CD14-positive monocyte (primary cell): ENCODE measurements at regions not wholly inside any gene's neighbourhood (a gene's known extent, or its start where the extent isn't known, plus 50 kb on each side); places are given as distances from the start of the nearest gene placed in this dataset.

Experiments
- DNase-seq, 3 donors: peaks; one replicate each; pipeline ENCODE4 v3.0.0-alpha.2; 2011 to 2022
- H2AFZ ChIP-seq: 2 replicates; pipeline ENCODE4 v1.6.0; 2012; ENCODE audit warnings: mild to moderate bottlenecking, low read depth, low read length, inconsistent platforms; ENCODE audit not compliant: insufficient read depth, poor library complexity, severe bottlenecking
- H3K27ac ChIP-seq, 2 donors: 1 replicate in 1 of 2; 2 replicates in 1 of 2; pipeline ENCODE4 v1.5.1; 2012 to 2013; ENCODE audit warnings: low read length in 2 of 2, control low read depth in 1 of 2, inconsistent platforms in 1 of 2, low read depth in 1 of 2, mild to moderate bottlenecking in 1 of 2
- H3K27me3 ChIP-seq, 2 donors: one replicate each; pipeline versions ENCODE4 v1.6.0 to v1.6.1; 2011 to 2013; ENCODE audit warnings: low read length in 2 of 2; ENCODE audit not compliant: control insufficient read depth in 2 of 2, insufficient read depth in 2 of 2
- H3K36me3 ChIP-seq, 2 donors: replicated peaks in 1 of 2; 1 replicate in 1 of 2; 2 replicates in 1 of 2; pipeline versions ENCODE4 v1.5.1 to v1.6.1; 2012 to 2013; ENCODE audit warnings: low read length in 2 of 2, control low read depth in 1 of 2, inconsistent platforms in 1 of 2, mild to moderate bottlenecking in 1 of 2; ENCODE audit not compliant: insufficient read depth in 2 of 2, control insufficient read depth in 1 of 2
- H3K4me1 ChIP-seq, 2 donors: 1 replicate in 1 of 2; 2 replicates in 1 of 2; pipeline versions ENCODE4 v1.5.1 to v1.6.1; 2012 to 2013; ENCODE audit warnings: low read length in 2 of 2, control low read depth in 1 of 2, inconsistent platforms in 1 of 2, mild to moderate bottlenecking in 1 of 2, moderate library complexity in 1 of 2; ENCODE audit not compliant: insufficient read depth in 2 of 2, control insufficient read depth in 1 of 2
- H3K4me2 ChIP-seq: replicated peaks from 2 replicates; pipeline ENCODE3; 2012; ENCODE audit warnings: low read length, moderate library complexity, mild to moderate bottlenecking; ENCODE audit not compliant: poor library complexity, severe bottlenecking; ENCODE audit errors: extremely low read depth
- H3K4me3 ChIP-seq, 3 experiments: fragments of 200-600 bp in 1 of 3; sonication (generic) in 1 of 3; replicated peaks in 1 of 3; 1 replicate in 2 of 3; 2 replicates in 1 of 3; pipeline ENCODE4 v1.5.1; 2011 to 2013; ENCODE audit warnings: low read length in 3 of 3, mild to moderate bottlenecking in 3 of 3, control low read depth in 2 of 3, low read depth in 2 of 3, inconsistent platforms in 1 of 3, moderate library complexity in 1 of 3
- H3K79me2 ChIP-seq: 2 replicates; pipeline ENCODE4 v1.6.0; 2012; ENCODE audit warnings: mild to moderate bottlenecking, control low read depth, inconsistent platforms, low read length, moderate library complexity; ENCODE audit not compliant: insufficient read depth
- H3K9ac ChIP-seq: 2 replicates; pipeline ENCODE4 v1.6.0; 2017; ENCODE audit warnings: low read length, mild to moderate bottlenecking; ENCODE audit not compliant: insufficient read depth, poor library complexity, severe bottlenecking
- H3K9me3 ChIP-seq, 2 donors: replicated peaks in 1 of 2; 1 replicate in 1 of 2; 2 replicates in 1 of 2; pipeline versions ENCODE4 v1.5.1 to v1.6.1; 2012 to 2013; ENCODE audit warnings: low read length in 2 of 2, control low read depth in 1 of 2; ENCODE audit not compliant: control insufficient read depth in 1 of 2, insufficient read depth in 1 of 2
- H4K20me1 ChIP-seq: 2 replicates; pipeline ENCODE4 v1.6.0; 2012; ENCODE audit warnings: mild to moderate bottlenecking, low read length, control low read depth, moderate library complexity; ENCODE audit not compliant: insufficient read depth
- H3K27ac Mint-ChIP-seq, 7 donors: one replicate each; pipeline ENCODE4 v1.8.0; 2020; ENCODE audit warnings: mild to moderate bottlenecking in 7 of 7, mixed read lengths in 7 of 7, moderate library complexity in 6 of 7, inconsistent platforms in 2 of 7
- H3K27me3 Mint-ChIP-seq, 3 donors: one replicate each; pipeline ENCODE4 v1.8.0; 2021 to 2022; ENCODE audit warnings: low read depth in 3 of 3, mild to moderate bottlenecking in 3 of 3, mixed read lengths in 3 of 3, moderate library complexity in 3 of 3, inconsistent platforms in 1 of 3
- H3K36me3 Mint-ChIP-seq, 2 donors: one replicate each; pipeline ENCODE4 v1.8.0; 2020; ENCODE audit warnings: mixed read lengths in 2 of 2, inconsistent platforms in 1 of 2, mild to moderate bottlenecking in 1 of 2
- H3K4me1 Mint-ChIP-seq: one replicate; pipeline ENCODE4 v1.8.0; 2020; ENCODE audit warnings: mild to moderate bottlenecking, mixed read lengths
- H3K4me3 Mint-ChIP-seq, 2 donors: one replicate each; pipeline ENCODE4 v1.8.0; 2020; ENCODE audit warnings: mild to moderate bottlenecking in 2 of 2, mixed read lengths in 2 of 2, moderate library complexity in 1 of 2
- H3K9me3 Mint-ChIP-seq, 7 donors: one replicate each; pipeline ENCODE4 v1.8.0; 2020 to 2022; ENCODE audit warnings: mixed read lengths in 7 of 7, mild to moderate bottlenecking in 6 of 7, moderate library complexity in 6 of 7, inconsistent platforms in 2 of 7
- CTCF ChIP-seq: fragments of 200-600 bp; IDR thresholded peaks from one replicate; pipeline ENCODE4 v1.8.0; 2022; ENCODE audit warnings: antibody characterized with exemption, mild to moderate bottlenecking
- WGBS: methylation state at CpG from one replicate; pipeline ENCODE4 v1.1.5; 2013; ENCODE audit warnings: missing lambda C conversion rate; ENCODE audit not compliant: insufficient coverage; 5-methylcytosine and 5-hydroxymethylcytosine counted together
- intact Hi-C, 2 donors: fragments of 100-400 bp; cut with micrococcal nuclease; formaldehyde crosslinking; loops; one replicate each; pipeline versions ENCODE4 v1.15.0 to v1.15.1; 2023

GRCh38 chr9:18006591-18006990, 427.7 kb downstream of the SH3GL2 start:
- H2AFZ ChIP-seq = no peak overlapping the region
- intact Hi-C loops = no loop called here
- H3K4me1 ChIP-seq = no peaks in the 10 kb centered on the region
- H3K27ac Mint-ChIP-seq = no peak overlapping the region
- H3K27me3 Mint-ChIP-seq = peaks cover 0 to 1% (median 1%) of the 10 kb centered on the region in 3 donors
- H3K27ac ChIP-seq = no peak overlapping the region
- H3K4me3 Mint-ChIP-seq = no peak overlapping the region
- H3K9ac ChIP-seq = no peak overlapping the region
- no peaks in the 10 kb centered on the region for H3K9me3 Mint-ChIP-seq
- H3K9me3 ChIP-seq = peaks cover 0 to 2% of the 10 kb centered on the region in 2 donors
- H3K36me3 Mint-ChIP-seq = no peaks in the 10 kb centered on the region
- no peak for TF ChIP-seq CTCF
- no peaks in the 10 kb centered on the region for H3K36me3 ChIP-seq
- no CpG with 5 or more reads among the region's 4 CpGs for WGBS
- no peaks in the 10 kb centered on the region for H3K79me2 ChIP-seq
- H3K4me3 ChIP-seq = no peak overlapping the region
- no peak for DNase-seq
- H3K27me3 ChIP-seq = no peaks in the 10 kb centered on the region
- no peaks in the 10 kb centered on the region for H3K4me1 Mint-ChIP-seq
- H4K20me1 ChIP-seq = no peaks in the 10 kb centered on the region
- H3K4me2 ChIP-seq = no peak overlapping the region

GRCh38 chr9:18007621-18008020, 428.8 kb downstream of the SH3GL2 start:
- no peak for TF ChIP-seq CTCF

More at GRCh38 chr9:18007621-18008020, 428.8 kb downstream of the SH3GL2 start:
- Histone ChIP-seq H3K79me2 (no peaks in the 10 kb centered on the region), H3K9ac (no peak overlapping the region), H2AFZ (no peak overlapping the region), H3K4me2 (no peak overlapping the region), H3K27ac (no peak overlapping the region), H3K9me3 (peaks cover 0 to 2% of the 10 kb centered on the region in 2 donors), H3K4me3 (no peak overlapping the region), H3K36me3 (no peaks in the 10 kb centered on the region), H4K20me1 (no peaks in the 10 kb centered on the region), H3K27me3 (no peaks in the 10 kb centered on the region), H3K4me1 (no peaks in the 10 kb centered on the region)
- Mint-ChIP-seq H3K36me3 (no peaks in the 10 kb centered on the region), H3K9me3 (peaks cover 0 to 2% (median 0%) of the 10 kb centered on the region in 7 donors), H3K4me3 (no peak overlapping the region), H3K27ac (no peak overlapping the region), H3K27me3 (peaks cover 0 to 1% (median 1%) of the 10 kb centered on the region in 3 donors), H3K4me1 (no peaks in the 10 kb centered on the region)
- no peak for DNase-seq
- intact Hi-C loops = no loop called here
